H1 (cell line): ENCODE measurements at regions not wholly inside any gene's neighbourhood (a gene's known extent, or its start where the extent isn't known, plus 50 kb on each side); places are given as distances from the start of the nearest gene placed in this dataset.

Source experiments
- CHD7 ChIP-seq: fragments of 300-600 bp; sonication (generic); IDR thresholded peaks from 2 replicates; pipeline ENCODE4 v1.7.1; 2012; ENCODE audit warnings: low read length, moderate library complexity, mild to moderate bottlenecking, inconsistent platforms; ENCODE audit not compliant: insufficient replicate concordance

- TF ChIP-seq CHD7: no peak
These were observed 202.4 kb upstream of the HABP2 start (continued) for GRCh38 chr10:113350311-113351040.
